ENCODE measurements at regions not wholly inside any gene's neighbourhood (a gene's known extent, or its start where the extent isn't known, plus 50 kb on each side); places are given as distances from the start of the nearest gene placed in this dataset.
A peak's percentile ranks its signal among the peaks of the same experiment; 100 is the strongest.

- DNase-seq (ENCODE audit: low spot score) = peak; percentile 85
These were observed 486.2 kb downstream of the IGSF11 start for GRCh38 chr3:118548434-118548833.

DNA sequence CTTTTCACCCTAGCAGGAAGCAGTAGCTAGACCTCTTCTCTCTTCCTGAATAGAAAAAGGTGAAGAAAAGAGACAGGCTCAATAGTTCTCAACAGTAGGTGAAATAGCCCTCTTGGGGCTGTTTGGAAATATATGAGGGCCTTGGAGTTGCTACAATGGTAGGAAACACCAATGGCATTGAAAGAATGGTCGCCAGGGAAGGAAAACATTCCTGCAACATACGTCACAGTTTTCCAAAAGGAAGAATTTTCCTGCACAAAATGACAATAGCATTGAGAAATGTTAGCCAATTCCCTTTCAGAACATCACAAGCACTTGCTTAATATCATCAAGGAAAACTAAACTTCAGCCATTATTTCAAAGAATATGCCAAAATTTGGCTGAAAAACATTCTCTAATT lies 484.5 kb downstream of the IGSF11 start:
- DNase-seq (ENCODE audit: low spot score) = no peak

GRCh38 chr3:118550556-118550955 lies 484.1 kb downstream of the IGSF11 start:
- DNase-seq (ENCODE audit: low spot score) = no peak

- peak; percentile 56 for DNase-seq (ENCODE audit: low spot score)
These were observed 480.4 kb downstream of the IGSF11 start for GRCh38 chr3:118554148-118554838.

DNA sequence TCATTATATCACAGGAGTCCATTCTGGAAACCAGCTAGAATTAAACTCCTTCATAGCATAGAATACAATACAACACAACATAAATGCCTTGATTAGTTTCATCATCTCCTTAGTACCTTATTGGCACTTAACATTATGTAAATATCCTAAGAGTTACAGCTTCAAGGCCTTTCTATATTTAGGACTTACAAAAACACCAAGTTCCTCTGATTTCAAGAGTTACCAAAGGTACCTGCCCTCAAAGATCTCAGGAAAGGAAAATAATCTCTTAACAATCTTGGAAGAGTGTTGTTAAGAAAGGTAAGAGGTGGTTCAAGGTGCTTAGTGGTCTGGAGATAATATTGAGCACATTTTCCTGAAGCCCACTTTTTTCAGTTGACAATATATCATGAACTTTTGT lies 477.7 kb downstream of the IGSF11 start:
- DNase-seq (ENCODE audit: low spot score) = no peak

- DNase-seq (ENCODE audit: low spot score) = no peak
These were observed 477.1 kb downstream of the IGSF11 start for GRCh38 chr3:118557513-118557912.

DNA sequence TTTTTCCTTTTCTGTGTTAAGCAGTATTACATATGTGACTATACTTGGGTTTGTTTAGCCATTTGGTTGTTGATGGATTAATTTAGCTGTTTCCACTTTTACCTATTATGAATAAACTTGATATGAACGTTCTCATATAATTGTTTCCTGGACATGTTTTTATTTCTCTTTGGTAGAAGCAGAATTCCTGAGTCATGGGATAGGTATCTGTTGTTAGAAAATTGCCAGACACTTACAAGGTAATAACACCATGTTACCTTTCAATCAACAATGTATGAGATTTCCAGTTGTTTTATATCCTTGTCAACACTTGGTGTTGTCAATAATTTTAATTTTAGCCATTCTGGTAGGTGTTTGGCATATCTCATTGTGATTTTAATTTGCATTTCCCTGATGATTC lies 475.4 kb downstream of the IGSF11 start:
- no peak for DNase-seq (ENCODE audit: low spot score)

DNA sequence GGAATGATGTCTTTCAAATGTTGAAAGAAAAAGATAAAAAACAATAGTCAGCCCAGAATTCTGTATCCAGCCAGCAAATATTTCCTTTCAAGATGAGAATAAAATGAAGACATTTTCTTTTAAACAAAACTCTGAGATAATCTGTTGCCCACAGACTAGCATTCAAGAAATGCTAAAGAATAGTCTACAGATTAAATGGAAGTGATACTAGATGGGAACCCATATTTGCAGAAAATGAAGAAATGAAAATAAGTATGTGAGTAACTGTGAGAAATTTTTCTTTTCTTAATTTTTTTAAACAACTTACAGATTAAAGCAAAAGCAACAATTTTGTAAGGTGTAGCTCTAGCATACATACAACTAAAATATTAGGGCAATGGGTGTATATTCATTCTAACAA lies 469.8 kb downstream of the IGSF11 start:
- DNase-seq (ENCODE audit: low spot score) = no peak

DNA sequence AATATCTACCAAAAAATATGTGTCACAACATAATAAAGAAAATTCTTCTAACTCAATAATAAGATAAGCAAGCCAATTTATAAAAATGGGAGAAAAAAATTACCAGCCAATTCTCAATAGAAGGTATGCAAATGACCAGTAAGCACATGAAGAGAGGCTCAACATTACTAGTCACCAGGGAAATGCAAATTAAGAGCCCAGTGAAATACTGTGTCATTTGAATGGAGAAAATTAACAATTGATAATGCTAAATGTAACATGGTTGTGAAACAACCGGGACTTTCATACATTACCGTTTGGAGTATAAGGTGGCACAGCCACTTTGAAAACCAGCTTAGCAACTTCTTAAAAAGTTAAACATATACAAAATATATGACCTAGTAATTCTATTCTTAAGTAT lies 460.7 kb downstream of the IGSF11 start:
- DNase-seq (ENCODE audit: low spot score) = no peak

GRCh38 chr3:118577055-118577777 lies 457.4 kb downstream of the IGSF11 start:
- DNase-seq (ENCODE audit: low spot score) = peak; percentile 84

DNA sequence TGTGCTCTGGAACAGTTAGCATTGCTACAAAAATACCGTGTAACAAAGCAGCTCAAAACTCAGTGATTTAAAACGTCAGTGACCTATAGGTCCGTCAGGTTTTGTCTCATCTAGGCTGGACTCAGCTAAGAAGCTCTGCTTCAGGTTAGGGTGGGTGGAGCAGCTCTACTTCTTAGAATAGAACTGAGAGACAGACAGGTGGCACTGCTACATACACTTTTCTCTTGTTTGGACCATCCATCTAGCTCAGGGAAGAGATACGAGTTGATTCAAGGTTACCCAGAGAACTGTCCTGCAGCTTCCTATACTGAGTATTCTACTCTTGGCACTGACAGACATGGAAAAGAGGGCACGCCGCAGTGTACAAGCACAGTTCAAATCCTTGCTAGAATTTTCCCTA lies 456.1 kb downstream of the IGSF11 start:
- DNase-seq (ENCODE audit: low spot score) = no peak

- peak; percentile 76 for DNase-seq (ENCODE audit: low spot score)
These were observed 447.5 kb downstream of the IGSF11 start for GRCh38 chr3:118587037-118587741.

- peak; percentile 23 for DNase-seq (ENCODE audit: low spot score)
These were observed 446.8 kb downstream of the IGSF11 start for GRCh38 chr3:118587847-118588246.

DNA sequence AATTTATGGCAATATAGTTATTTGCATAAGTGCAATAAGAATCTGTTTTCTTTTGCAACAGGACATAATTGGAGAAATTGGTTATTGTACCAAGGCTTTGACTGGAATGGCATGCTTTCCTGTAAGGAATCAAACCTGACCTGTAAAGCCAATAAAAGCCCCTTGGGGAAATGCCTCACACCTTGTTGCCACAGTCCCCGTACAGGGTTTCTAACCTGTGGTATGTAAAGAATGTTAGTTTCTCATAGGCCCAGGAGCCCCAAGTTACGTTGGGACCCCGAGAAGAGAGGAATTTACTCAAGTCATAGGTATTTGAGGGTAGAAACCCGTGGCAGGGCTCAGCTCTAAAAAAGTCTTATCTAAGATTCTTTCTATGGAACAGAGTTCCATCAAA lies 441.4 kb downstream of the IGSF11 start:
- no peak for DNase-seq (ENCODE audit: low spot score)

DNA sequence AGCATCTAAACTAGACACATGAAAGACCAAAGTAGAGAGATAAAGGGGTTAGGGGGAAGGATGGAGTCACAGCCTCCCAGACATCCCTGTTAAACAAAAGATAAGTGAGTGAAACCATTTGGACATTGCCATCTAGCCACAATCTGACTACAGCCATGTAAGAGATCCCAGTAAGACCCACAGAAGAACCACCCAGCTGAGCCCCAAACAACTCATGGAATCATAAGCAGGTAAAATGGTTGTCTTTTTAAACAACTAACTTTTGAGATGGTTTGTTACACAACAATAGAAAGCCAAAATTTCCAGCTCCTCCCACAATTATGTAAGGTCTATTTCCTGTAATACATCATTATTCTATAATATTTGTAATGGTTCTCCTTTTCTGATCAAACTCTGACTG lies 437.5 kb downstream of the IGSF11 start:
- no peak for DNase-seq (ENCODE audit: low spot score)

- DNase-seq (ENCODE audit: low spot score) = no peak
These were observed 426.5 kb downstream of the IGSF11 start for GRCh38 chr3:118607915-118608820.

GRCh38 chr3:118618247-118619040 lies 416.2 kb downstream of the IGSF11 start:
- no peak for DNase-seq (ENCODE audit: low spot score)

GRCh38 chr3:118626453-118626852 lies 408.2 kb downstream of the IGSF11 start:
- no peak for DNase-seq (ENCODE audit: low spot score)

GRCh38 chr3:118628704-118629341 lies 405.8 kb downstream of the IGSF11 start:
- peak; percentile 85 for DNase-seq (ENCODE audit: low spot score)

DNA sequence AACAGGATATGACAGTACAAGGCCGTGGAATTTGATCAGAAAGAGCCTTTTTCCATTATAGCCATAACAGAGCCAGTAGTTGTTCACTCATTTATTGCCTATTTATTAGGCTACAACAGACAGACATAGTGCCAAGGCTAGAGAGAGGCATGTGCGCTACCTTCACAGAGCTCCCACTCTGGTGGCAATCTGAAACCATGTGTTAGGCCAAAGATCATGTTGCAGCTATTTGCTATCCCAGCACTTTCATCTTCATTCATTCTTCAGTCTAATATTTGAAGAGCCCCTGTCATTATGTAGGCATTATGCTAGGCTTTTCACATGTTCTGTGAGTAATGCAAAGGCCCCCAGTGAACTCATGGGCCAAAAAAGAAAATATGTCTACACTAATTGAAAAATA lies 404.8 kb downstream of the IGSF11 start:
- no peak for DNase-seq (ENCODE audit: low spot score)

DNA sequence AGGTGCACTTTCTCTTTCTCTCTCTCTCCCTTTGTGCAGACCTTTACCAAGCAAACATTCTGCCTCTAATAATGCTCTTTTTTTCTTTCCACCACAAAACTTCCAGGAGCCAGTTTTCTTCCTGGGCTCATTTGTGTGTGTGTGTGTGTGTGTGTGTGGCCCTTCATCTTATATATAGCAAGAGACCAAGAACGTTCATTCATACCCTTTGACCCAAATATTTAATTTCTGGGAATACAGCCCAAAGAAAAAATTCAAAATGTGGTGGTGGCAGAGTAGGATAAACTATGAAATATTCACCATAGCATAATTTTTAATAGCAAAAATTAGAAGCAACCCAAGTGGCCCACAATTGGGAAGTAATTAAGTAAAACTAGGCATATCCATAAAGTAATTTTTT lies 398.9 kb downstream of the IGSF11 start:
- DNase-seq (ENCODE audit: low spot score) = no peak
